Right hindlimb (tissue), 1 donor: ENCODE measurements at regions not wholly inside any gene's neighbourhood (a gene's known extent, or its start where the extent isn't known, plus 50 kb on each side); places are given as distances from the start of the nearest gene placed in this dataset.
"Not testable (repeated sequence)": the region's sequence is repeated elsewhere in the genome, so short reads cannot be mapped to it uniquely, and the experiment has no call there.

Experiments used
- DNase-seq: peaks from one replicate; pipeline ENCODE4 v3.0.0-alpha.2; 2018

- DNase-seq, result peak; percentile 39
Measured at GRCh38 chr22:48076008-48076407, 1313.6 kb downstream of the TBC1D22A start.

- no peak for DNase-seq
Measured at GRCh38 chr22:48075604-48076003, 1313.2 kb downstream of the TBC1D22A start.

- DNase-seq, result no peak
Measured at GRCh38 chr22:48072777-48073176, 1310.3 kb downstream of the TBC1D22A start.

- DNase-seq, result no peak
Measured at GRCh38 chr22:48071828-48072227, 1309.4 kb downstream of the TBC1D22A start.

- DNase-seq, result no peak
Measured at GRCh38 chr22:48071305-48071704, 1308.9 kb downstream of the TBC1D22A start.

GRCh38 chr22:48070760-48071159 is 1308.3 kb downstream of the TBC1D22A start:
- DNase-seq, result no peak

GRCh38 chr22:48070083-48070482 is 1307.6 kb downstream of the TBC1D22A start:
- DNase-seq, result no peak

GRCh38 chr22:48069256-48069655 is 1306.8 kb downstream of the TBC1D22A start:
- DNase-seq, result no peak

- no peak for DNase-seq
Measured at GRCh38 chr22:48068323-48068885, 1306.0 kb downstream of the TBC1D22A start.

- DNase-seq, result no peak
Measured at GRCh38 chr22:48065892-48066291, 1303.4 kb downstream of the TBC1D22A start.

GRCh38 chr22:48061726-48062125 is 1299.3 kb downstream of the TBC1D22A start:
- no peak for DNase-seq

- DNase-seq, result no peak
Measured at GRCh38 chr22:48060266-48060665, 1297.8 kb downstream of the TBC1D22A start.

GRCh38 chr22:48059521-48059920 is 1297.1 kb downstream of the TBC1D22A start:
- DNase-seq, result not testable (repeated sequence)

GRCh38 chr22:48057116-48057835 is 1294.8 kb downstream of the TBC1D22A start:
- no peak for DNase-seq

- no peak for DNase-seq
Measured at GRCh38 chr22:48055827-48056226, 1293.4 kb downstream of the TBC1D22A start.

GRCh38 chr22:48055185-48055584 is 1292.7 kb downstream of the TBC1D22A start:
- no peak for DNase-seq

GRCh38 chr22:48054596-48054995 is 1292.1 kb downstream of the TBC1D22A start:
- DNase-seq, result no peak

- DNase-seq, result no peak
Measured at GRCh38 chr22:48053973-48054372, 1291.5 kb downstream of the TBC1D22A start.

- no peak for DNase-seq
Measured at GRCh38 chr22:48053486-48053885, 1291.0 kb downstream of the TBC1D22A start.

GRCh38 chr22:48052621-48052890 is 1290.1 kb downstream of the TBC1D22A start:
- DNase-seq, result no peak

GRCh38 chr22:48051796-48052620 is 1289.6 kb downstream of the TBC1D22A start:
- DNase-seq, result no peak

GRCh38 chr22:48050836-48051235 is 1288.4 kb downstream of the TBC1D22A start:
- DNase-seq, result no peak

GRCh38 chr22:48049116-48049515 is 1286.7 kb downstream of the TBC1D22A start:
- DNase-seq, result no peak
